ENCODE measurements at regions not wholly inside any gene's neighbourhood (a gene's known extent, or its start where the extent isn't known, plus 50 kb on each side); places are given as distances from the start of the nearest gene placed in this dataset.

- TF ChIP-seq IRF3 (IDR thresholded peaks at IDR 0.05), result no peak
- no peak for TF ChIP-seq CTCF (IDR thresholded peaks at IDR 0.05 in 2 of 3, conservative IDR thresholded peaks at IDR 0.05 in 1 of 3; ENCODE audit: control insufficient read depth in 2 of 3, extremely low read depth in 1 of 3, insufficient read depth in 1 of 3, low read depth in 3 of 3, low read length in 3 of 3)
- TF ChIP-seq ZNF592 (IDR thresholded peaks at IDR 0.05), result no peak
- no peak for TF ChIP-seq RELA (IDR thresholded peaks at IDR 0.05; ENCODE audit: borderline replicate concordance, partially characterized antibody)
- TF ChIP-seq SMC3 (IDR thresholded peaks at IDR 0.05; ENCODE audit: borderline replicate concordance, low read length), result no peak
- TF ChIP-seq MAX (IDR thresholded peaks at IDR 0.05; ENCODE audit: low read depth, low read length), result no peak
- TF ChIP-seq CHD2 (IDR thresholded peaks at IDR 0.05; ENCODE audit: borderline replicate concordance, low read depth, low read length), result no peak
Measured at GRCh38 chr6:169339025-169339424, 85.4 kb upstream of the THBS2 start.
